ENCODE measurements at regions not wholly inside any gene's neighbourhood (a gene's known extent, or its start where the extent isn't known, plus 50 kb on each side); places are given as distances from the start of the nearest gene placed in this dataset.
"Not testable (repeated sequence)": the region's sequence is repeated elsewhere in the genome, so short reads cannot be mapped to it uniquely, and the experiment has no call there.

DNA sequence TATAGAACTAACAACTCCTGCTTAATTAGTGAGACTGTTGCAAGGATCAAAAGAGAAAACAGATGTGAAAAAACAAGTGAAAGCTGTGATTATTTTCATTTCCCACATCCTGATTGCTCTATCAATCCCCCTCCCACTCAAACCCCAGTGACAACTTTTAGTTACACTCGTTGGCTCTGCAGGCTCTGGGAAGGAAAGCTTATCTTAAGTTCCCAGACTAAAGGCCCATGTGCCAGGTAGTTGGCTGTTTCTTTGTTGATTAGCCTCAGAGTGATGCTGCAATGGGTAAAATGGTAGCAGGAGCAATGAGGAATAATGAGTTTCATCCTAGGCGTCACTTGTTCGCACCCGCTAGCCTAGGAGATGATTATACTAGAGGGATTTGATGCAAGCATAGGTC, 133.3 kb upstream of the IFNE start:
- Histone ChIP-seq H3K27me3 (replicated peaks; ENCODE audit: control insufficient read depth, insufficient read depth, low read length) (no peaks in the 10 kb centered on the region), H3K36me3 (ENCODE audit: control insufficient read depth, insufficient read depth, low read length) (no peaks in the 10 kb centered on the region), H3K4me3 (replicated peaks; ENCODE audit: low read depth, low read length) (no peak overlapping the region)
- no peak for DNase-seq (ENCODE audit: extremely low read depth, insufficient read length)
- TF ChIP-seq CTCF (IDR thresholded peaks at IDR 0.05; ENCODE audit: insufficient read depth, low read length, poor library complexity, severe bottlenecking): no peak

DNA sequence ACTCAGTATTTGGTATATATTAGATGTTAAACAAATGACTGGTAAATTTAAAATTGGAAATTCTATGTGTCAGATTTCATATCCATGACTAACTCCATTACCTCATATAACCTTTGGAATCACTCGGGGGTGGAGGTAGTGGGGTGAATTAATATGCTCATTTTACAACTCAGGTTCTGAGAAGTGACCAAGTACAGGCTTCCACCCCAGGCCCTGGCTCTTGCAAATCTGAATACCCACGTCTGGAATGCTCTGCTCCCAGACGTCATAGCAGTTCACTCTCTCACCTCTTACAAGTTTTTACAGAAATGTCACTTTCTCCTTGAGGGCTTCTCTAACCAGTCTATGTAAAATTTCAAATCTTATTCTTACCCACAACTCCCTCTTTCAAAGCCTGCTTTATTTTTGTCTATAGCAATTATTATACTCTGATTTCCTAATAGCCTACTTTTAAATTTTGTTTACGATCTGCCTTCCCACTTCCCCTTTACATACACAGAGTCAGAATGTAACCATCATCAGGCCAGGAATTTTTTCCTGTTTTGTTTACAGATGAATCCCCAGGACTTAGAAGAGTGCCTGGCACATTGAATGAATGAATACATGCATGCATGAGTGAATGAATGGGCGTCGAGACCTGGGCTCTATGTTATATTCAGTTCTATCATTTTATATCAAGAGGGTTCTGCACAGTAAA, 134.1 kb upstream of the IFNE start:
- TF ChIP-seq CTCF (IDR thresholded peaks at IDR 0.05; ENCODE audit: insufficient read depth, low read length, poor library complexity, severe bottlenecking): no peak
- Histone ChIP-seq H3K36me3 (ENCODE audit: control insufficient read depth, insufficient read depth, low read length) (no peaks in the 10 kb centered on the region), H3K27me3 (replicated peaks; ENCODE audit: control insufficient read depth, insufficient read depth, low read length) (no peaks in the 10 kb centered on the region), H3K4me3 (replicated peaks; ENCODE audit: low read depth, low read length) (no peak overlapping the region)
- DNase-seq (ENCODE audit: extremely low read depth, insufficient read length): no peak

GRCh38 chr9:21624675-21625644, 142.8 kb upstream of the IFNE start:
- no peak for DNase-seq (ENCODE audit: extremely low read depth, insufficient read length)
- TF ChIP-seq CTCF (IDR thresholded peaks at IDR 0.05; ENCODE audit: insufficient read depth, low read length, poor library complexity, severe bottlenecking): no peak
- no peak overlapping the region for H3K4me3 ChIP-seq (replicated peaks; ENCODE audit: low read depth, low read length)

GRCh38 chr9:21626493-21626892, 144.4 kb upstream of the IFNE start:
- H3K36me3 ChIP-seq (ENCODE audit: control insufficient read depth, insufficient read depth, low read length): no peaks in the 10 kb centered on the region
- no peak for DNase-seq (ENCODE audit: extremely low read depth, insufficient read length)
- no peaks in the 10 kb centered on the region for H3K27me3 ChIP-seq (replicated peaks; ENCODE audit: control insufficient read depth, insufficient read depth, low read length)
- TF ChIP-seq CTCF (IDR thresholded peaks at IDR 0.05; ENCODE audit: insufficient read depth, low read length, poor library complexity, severe bottlenecking): no peak
- H3K4me3 ChIP-seq (replicated peaks; ENCODE audit: low read depth, low read length): no peak overlapping the region

More at GRCh38 chr9:21624675-21625644, 142.8 kb upstream of the IFNE start:
- H3K36me3 ChIP-seq (ENCODE audit: control insufficient read depth, insufficient read depth, low read length): no peaks in the 10 kb centered on the region
- H3K27me3 ChIP-seq (replicated peaks; ENCODE audit: control insufficient read depth, insufficient read depth, low read length): no peaks in the 10 kb centered on the region

DNA sequence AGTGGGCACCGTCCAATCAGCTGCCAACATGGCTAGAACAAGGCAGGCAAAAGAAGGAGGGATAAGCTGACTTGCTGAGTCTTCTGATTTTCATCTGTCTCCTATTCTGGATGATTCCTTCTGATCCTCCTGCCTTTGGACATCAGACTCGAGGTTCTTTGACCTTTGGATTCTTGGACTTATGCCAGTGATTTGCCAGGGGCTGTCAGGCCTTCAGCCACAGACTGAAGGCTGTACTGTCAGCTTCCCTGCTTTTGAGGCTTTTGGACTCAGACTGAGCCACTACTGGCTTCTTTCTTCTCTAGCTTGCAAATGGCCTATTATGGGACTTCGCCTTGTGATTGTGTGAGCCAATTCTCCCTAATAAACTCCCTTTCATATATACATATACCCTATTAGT, 146.8 kb upstream of the IFNE start:
- not testable (repeated sequence) for H3K36me3 ChIP-seq (ENCODE audit: control insufficient read depth, insufficient read depth, low read length); H3K4me3 ChIP-seq (replicated peaks; ENCODE audit: low read depth, low read length); DNase-seq (ENCODE audit: extremely low read depth, insufficient read length); H3K27me3 ChIP-seq (replicated peaks; ENCODE audit: control insufficient read depth, insufficient read depth, low read length)

DNA sequence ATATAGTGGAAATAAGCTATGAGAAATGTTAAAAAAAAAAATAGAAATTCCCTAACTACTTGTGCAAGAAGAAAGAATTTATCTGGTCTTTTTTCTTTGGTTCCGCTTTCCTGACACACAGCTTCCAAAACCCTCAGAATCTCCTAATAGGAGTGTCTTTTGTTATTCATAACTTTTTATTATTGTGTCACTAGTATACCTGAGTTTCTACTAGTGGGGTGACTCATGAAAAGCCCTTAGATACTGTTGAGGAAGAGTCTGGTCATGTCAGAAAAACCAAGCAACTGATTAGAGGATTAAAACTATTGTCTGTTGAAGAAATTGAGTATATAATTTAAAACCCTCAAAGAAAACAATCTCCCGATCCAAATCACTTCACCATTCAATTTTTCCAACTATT, 152.8 kb upstream of the IFNE start:
- no peaks in the 10 kb centered on the region for H3K36me3 ChIP-seq (ENCODE audit: control insufficient read depth, insufficient read depth, low read length)
- DNase-seq (ENCODE audit: extremely low read depth, insufficient read length): no peak
- no peak for TF ChIP-seq CTCF (IDR thresholded peaks at IDR 0.05; ENCODE audit: insufficient read depth, low read length, poor library complexity, severe bottlenecking)

More for the DNA sequence above, 152.8 kb upstream of the IFNE start:
- H3K4me3 ChIP-seq (replicated peaks; ENCODE audit: low read depth, low read length): no peak overlapping the region
- no peaks in the 10 kb centered on the region for H3K27me3 ChIP-seq (replicated peaks; ENCODE audit: control insufficient read depth, insufficient read depth, low read length)

Data from GM06990 (cell line).